ENCODE measurements at regions not wholly inside any gene's neighbourhood (a gene's known extent, or its start where the extent isn't known, plus 50 kb on each side); places are given as distances from the start of the nearest gene placed in this dataset.

DNA sequence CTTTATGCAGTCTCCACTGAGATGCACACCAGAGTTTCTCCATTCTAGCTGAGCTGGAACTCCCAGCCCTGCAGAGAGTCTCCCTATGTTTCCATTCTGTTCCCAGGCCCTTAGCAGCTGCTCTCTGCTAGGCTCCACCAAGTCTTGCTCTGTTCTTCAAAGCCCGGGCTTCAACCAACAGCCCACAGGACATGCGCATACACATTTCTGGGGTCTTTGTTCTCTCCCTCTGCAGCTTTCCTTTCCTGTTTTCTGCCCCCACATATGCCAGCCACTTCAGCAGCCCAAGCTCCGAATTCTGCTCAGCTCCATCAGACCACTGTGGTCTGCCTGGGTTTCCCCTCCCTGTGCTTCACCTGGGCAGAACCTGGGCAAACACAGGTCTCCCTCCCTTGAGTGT, 205.9 kb downstream of the CBLN1 start:
- TF ChIP-seq, protein P1, sequence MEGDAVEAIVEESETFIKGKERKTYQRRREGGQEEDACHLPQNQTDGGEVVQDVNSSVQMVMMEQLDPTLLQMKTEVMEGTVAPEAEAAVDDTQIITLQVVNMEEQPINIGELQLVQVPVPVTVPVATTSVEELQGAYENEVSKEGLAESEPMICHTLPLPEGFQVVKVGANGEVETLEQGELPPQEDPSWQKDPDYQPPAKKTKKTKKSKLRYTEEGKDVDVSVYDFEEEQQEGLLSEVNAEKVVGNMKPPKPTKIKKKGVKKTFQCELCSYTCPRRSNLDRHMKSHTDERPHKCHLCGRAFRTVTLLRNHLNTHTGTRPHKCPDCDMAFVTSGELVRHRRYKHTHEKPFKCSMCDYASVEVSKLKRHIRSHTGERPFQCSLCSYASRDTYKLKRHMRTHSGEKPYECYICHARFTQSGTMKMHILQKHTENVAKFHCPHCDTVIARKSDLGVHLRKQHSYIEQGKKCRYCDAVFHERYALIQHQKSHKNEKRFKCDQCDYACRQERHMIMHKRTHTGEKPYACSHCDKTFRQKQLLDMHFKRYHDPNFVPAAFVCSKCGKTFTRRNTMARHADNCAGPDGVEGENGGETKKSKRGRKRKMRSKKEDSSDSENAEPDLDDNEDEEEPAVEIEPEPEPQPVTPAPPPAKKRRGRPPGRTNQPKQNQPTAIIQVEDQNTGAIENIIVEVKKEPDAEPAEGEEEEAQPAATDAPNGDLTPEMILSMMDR (IDR thresholded peaks at IDR 0.05), result no peak
- Mint-ChIP-seq H3K27ac (ENCODE audit: unreplicated experiment) (no peak overlapping the region), H3K36me3 (ENCODE audit: unreplicated experiment) (no peaks in the 10 kb centered on the region), H3K9me3 (ENCODE audit: unreplicated experiment) (peaks cover 45% of the 10 kb centered on the region), H3K4me1 (ENCODE audit: unreplicated experiment) (no peaks in the 10 kb centered on the region), H3K4me3 (ENCODE audit: unreplicated experiment) (no peak overlapping the region), H3K27me3 (ENCODE audit: unreplicated experiment) (no peaks in the 10 kb centered on the region)
- peak; percentile 57 for DNase-seq (ENCODE audit: extremely low spot score, unreplicated experiment)

- DNase-seq (ENCODE audit: extremely low spot score, unreplicated experiment), result no peak
- H3K27me3 Mint-ChIP-seq (ENCODE audit: unreplicated experiment), result no peaks in the 10 kb centered on the region
- H3K27ac Mint-ChIP-seq (ENCODE audit: unreplicated experiment), result no peak overlapping the region
- no peaks in the 10 kb centered on the region for H3K9me3 Mint-ChIP-seq (ENCODE audit: unreplicated experiment)
- no peaks in the 10 kb centered on the region for H3K36me3 Mint-ChIP-seq (ENCODE audit: unreplicated experiment)
- no peak overlapping the region for H3K4me3 Mint-ChIP-seq (ENCODE audit: unreplicated experiment)
- TF ChIP-seq, protein P1 (IDR thresholded peaks at IDR 0.05), result no peak
- H3K4me1 Mint-ChIP-seq (ENCODE audit: unreplicated experiment), result no peaks in the 10 kb centered on the region
Observed at GRCh38 chr16:49068224-49068623, 213.4 kb downstream of the CBLN1 start.

GRCh38 chr16:49067776-49068175, 213.9 kb downstream of the CBLN1 start:
- no peak overlapping the region for H3K27ac Mint-ChIP-seq (ENCODE audit: unreplicated experiment)
- no peaks in the 10 kb centered on the region for H3K9me3 Mint-ChIP-seq (ENCODE audit: unreplicated experiment)
- TF ChIP-seq, protein P1 (IDR thresholded peaks at IDR 0.05), result no peak
- DNase-seq (ENCODE audit: extremely low spot score, unreplicated experiment), result peak; percentile 54
- H3K4me3 Mint-ChIP-seq (ENCODE audit: unreplicated experiment), result no peak overlapping the region
- H3K36me3 Mint-ChIP-seq (ENCODE audit: unreplicated experiment), result no peaks in the 10 kb centered on the region
- no peaks in the 10 kb centered on the region for H3K27me3 Mint-ChIP-seq (ENCODE audit: unreplicated experiment)
- no peaks in the 10 kb centered on the region for H3K4me1 Mint-ChIP-seq (ENCODE audit: unreplicated experiment)

- Mint-ChIP-seq H3K36me3 (ENCODE audit: unreplicated experiment) (no peaks in the 10 kb centered on the region), H3K9me3 (ENCODE audit: unreplicated experiment) (no peaks in the 10 kb centered on the region), H3K27ac (ENCODE audit: unreplicated experiment) (no peak overlapping the region)
Observed at GRCh38 chr16:49061137-49061714, 220.4 kb downstream of the CBLN1 start.

DNA sequence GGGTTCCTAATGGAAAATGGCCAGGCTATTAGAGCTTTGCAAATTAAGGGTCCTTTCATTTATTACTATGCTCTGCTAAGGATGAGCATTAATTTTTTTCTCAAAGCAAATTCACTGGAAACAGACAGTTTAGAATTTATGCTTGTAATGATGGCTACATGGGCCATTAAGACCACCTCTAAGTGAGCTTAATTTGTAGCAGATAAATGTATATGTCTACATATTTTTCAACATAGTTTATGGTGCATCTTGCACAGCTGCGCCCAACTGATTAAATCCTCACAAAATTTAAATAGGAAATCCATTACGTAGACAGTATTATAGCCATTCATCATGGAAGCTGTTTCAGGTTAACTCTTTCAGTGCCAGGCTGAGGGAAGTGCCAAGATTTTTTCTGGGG, 220.9 kb downstream of the CBLN1 start:
- Mint-ChIP-seq H3K4me3 (ENCODE audit: unreplicated experiment) (no peak overlapping the region), H3K36me3 (ENCODE audit: unreplicated experiment) (no peaks in the 10 kb centered on the region), H3K27ac (ENCODE audit: unreplicated experiment) (no peak overlapping the region), H3K27me3 (ENCODE audit: unreplicated experiment) (no peaks in the 10 kb centered on the region), H3K4me1 (ENCODE audit: unreplicated experiment) (no peaks in the 10 kb centered on the region), H3K9me3 (ENCODE audit: unreplicated experiment) (no peaks in the 10 kb centered on the region)
- no peak for DNase-seq (ENCODE audit: extremely low spot score, unreplicated experiment)
- TF ChIP-seq, protein P1 (IDR thresholded peaks at IDR 0.05), result no peak

More at GRCh38 chr16:49061137-49061714, 220.4 kb downstream of the CBLN1 start:
- TF ChIP-seq, protein P1 (IDR thresholded peaks at IDR 0.05), result no peak
- DNase-seq (ENCODE audit: extremely low spot score, unreplicated experiment), result no peak
- no peak overlapping the region for H3K4me3 Mint-ChIP-seq (ENCODE audit: unreplicated experiment)
- no peaks in the 10 kb centered on the region for H3K4me1 Mint-ChIP-seq (ENCODE audit: unreplicated experiment)
- no peaks in the 10 kb centered on the region for H3K27me3 Mint-ChIP-seq (ENCODE audit: unreplicated experiment)

Measured in osteocyte (in vitro differentiated cells).